K562 (cell line): ENCODE measurements at regions not wholly inside any gene's neighbourhood (a gene's known extent, or its start where the extent isn't known, plus 50 kb on each side); places are given as distances from the start of the nearest gene placed in this dataset.

Source experiments
- ATAC-seq: fragments of 200-7000 bp; cut with Tn5 transposase; 3 replicates; pipeline ENCODE4 v1.9.1; 2020; ENCODE audit warnings: moderate library complexity
- BruUV-seq: library from RNA; stranded (reverse); fragments of 400-500 nt; replicated peaks from 2 replicates; lab custom pipeline; 2021; lab: Mats Ljungman, UMichigan
- CTCF ChIA-PET: fragments of 300-600 bp; formaldehyde crosslinking; extraction: SDS; loops from one replicate; lab custom pipeline; 2021; ENCODE audit warnings: low intra/inter-chr PET ratio; lab: Yijun Ruan, JAX
- POLR2A ChIA-PET: fragments of 300-600, 350-650 bp; sonication (Branson Sonifier 250); formaldehyde crosslinking; extraction: SDS; loops from one replicate; lab custom pipeline; 2021; ENCODE audit warnings: antibody characterized with exemption, inconsistent platforms; lab: Yijun Ruan, JAX
- DNase-seq, 4 experiments: peaks; one replicate each; pipeline versions ENCODE4 v3.0.0 to v3.0.0-alpha.2; 2011 to 2018; ENCODE audit warnings: low spot score in 3 of 4, mixed read lengths in 3 of 4; ENCODE audit errors: extremely low read depth in 1 of 4
- FAIRE-seq: peaks from 2 replicates; lab custom pipeline; 2011; peaks lifted over from hg19 to GRCh38; lab: Jason Lieb, UNC
- H2AFZ ChIP-seq: 2 replicates; pipeline ENCODE4 v1.6.0; 2011; ENCODE audit warnings: low read depth, low read length, control low read depth, inconsistent platforms
- H3K27ac ChIP-seq: fragments of 200-600 bp; 3 replicates; pipeline ENCODE4 v1.8.0; 2011; ENCODE audit warnings: low read depth, mild to moderate bottlenecking, control low read depth, inconsistent platforms, low read length, moderate library complexity, mixed read lengths; ENCODE audit errors: extremely low read depth
- H3K27me3 ChIP-seq, 2 experiments: fragments of 300-600 bp in 1 of 2; 2 replicates in 1 of 2; 3 replicates in 1 of 2; pipeline versions ENCODE4 v1.6.0 to v1.8.0; 2011; ENCODE audit warnings: inconsistent platforms in 2 of 2, low read length in 2 of 2, mild to moderate bottlenecking in 1 of 2, mixed read lengths in 1 of 2, moderate library complexity in 1 of 2; ENCODE audit not compliant: control insufficient read depth in 2 of 2, insufficient read depth in 2 of 2
- H3K36me3 ChIP-seq: fragments of 300-600 bp; 3 replicates; pipeline ENCODE4 v1.8.0; 2011; ENCODE audit warnings: mild to moderate bottlenecking, low read length, inconsistent platforms; ENCODE audit not compliant: control insufficient read depth, insufficient read depth
- H3K4me1 ChIP-seq, 2 experiments: fragments of 200-600 bp in 1 of 2; replicated peaks in 1 of 2; 2 replicates in 1 of 2; 3 replicates in 1 of 2; pipeline versions ENCODE4 v1.5.1 to v1.8.0; 2011; ENCODE audit warnings: inconsistent platforms in 2 of 2, low read length in 2 of 2, mild to moderate bottlenecking in 1 of 2, mixed read lengths in 1 of 2, moderate library complexity in 1 of 2; ENCODE audit not compliant: control insufficient read depth in 2 of 2, insufficient read depth in 2 of 2
- H3K4me2 ChIP-seq: 2 replicates; pipeline ENCODE4 v1.6.1; 2011; ENCODE audit warnings: low read length, control low read depth, inconsistent platforms, mixed read lengths; ENCODE audit not compliant: insufficient read depth
- H3K4me3 ChIP-seq: fragments of 200-600 bp; sonication (generic), shearing (Covaris generic); 2 replicates; pipeline ENCODE4 v1.5.1; 2016; ENCODE audit warnings: control low read depth, inconsistent platforms
- H3K79me2 ChIP-seq: fragments of 200-600 bp; 3 replicates; pipeline ENCODE4 v1.8.0; 2011; ENCODE audit warnings: low read length, inconsistent platforms; ENCODE audit not compliant: control insufficient read depth, insufficient read depth
- H3K9ac ChIP-seq, 2 experiments: 2 replicates each; pipeline versions ENCODE4 v1.6.0 to v1.6.1; 2011; ENCODE audit warnings: low read depth in 2 of 2, low read length in 2 of 2, control low read depth in 1 of 2, inconsistent platforms in 1 of 2, mild to moderate bottlenecking in 1 of 2, mixed read lengths in 1 of 2; ENCODE audit not compliant: insufficient read depth in 1 of 2
- H3K9me1 ChIP-seq: one replicate; pipeline ENCODE4 v1.6.0; 2011; ENCODE audit warnings: inconsistent platforms, mild to moderate bottlenecking, low read length, moderate library complexity; ENCODE audit not compliant: control insufficient read depth, insufficient read depth
- H3K9me3 ChIP-seq: replicated peaks from 2 replicates; pipeline ENCODE4 v1.5.1; 2011; ENCODE audit warnings: low read depth, low read length, inconsistent platforms; ENCODE audit not compliant: control insufficient read depth, insufficient read depth
- H4K20me1 ChIP-seq: replicated peaks from 2 replicates; pipeline ENCODE4 v1.6.1; 2011; ENCODE audit warnings: low read length, inconsistent platforms, mixed read lengths; ENCODE audit not compliant: control insufficient read depth, insufficient read depth
- BRCA1 ChIP-seq, 2 experiments: fragments of 450-650 bp in 1 of 2; sonication (generic) in 1 of 2; formaldehyde crosslinking in 1 of 2; IDR thresholded peaks; 2 replicates each; pipeline versions ENCODE4 v1.5.0 to v1.6.1; 2017 to 2020; ENCODE audit warnings: mild to moderate bottlenecking in 1 of 2, missing genetic modification reagents in 1 of 2
- DMBX1 ChIP-seq: fragments of 250-450 bp; sonication (Bioruptor Pico); IDR thresholded peaks from 2 replicates; pipeline ENCODE4 v1.8.0; 2022; ENCODE audit warnings: inconsistent platforms, mild to moderate bottlenecking, moderate library complexity, borderline replicate concordance
- KAT8 ChIP-seq: fragments of 450-650 bp; IDR thresholded peaks from 2 replicates; pipeline ENCODE4 v1.6.1; 2016; ENCODE audit warnings: low read depth, mild to moderate bottlenecking
- MEF2A ChIP-seq: IDR thresholded peaks from 2 replicates; pipeline ENCODE4 v1.6.1; 2011; ENCODE audit warnings: low read depth, mild to moderate bottlenecking, low read length, moderate library complexity; ENCODE audit not compliant: control insufficient read depth
- MEIS2 ChIP-seq: fragments of 450-650 bp; IDR thresholded peaks from 2 replicates; pipeline ENCODE4 v1.6.1; 2014; ENCODE audit warnings: mild to moderate bottlenecking; ENCODE audit not compliant: partially characterized antibody
- NELFE ChIP-seq: IDR thresholded peaks from 2 replicates; pipeline ENCODE4 v1.6.1; 2011; ENCODE audit warnings: mild to moderate bottlenecking; ENCODE audit not compliant: insufficient read depth, insufficient read length
- ZFX ChIP-seq: sonication (generic); formaldehyde crosslinking; IDR thresholded peaks from 2 replicates; pipeline ENCODE4 v1.8.0; 2022; ENCODE audit warnings: mild to moderate bottlenecking, missing genetic modification reagents, moderate library complexity
- ZNF253 ChIP-seq: fragments of 250-450 bp; sonication (Bioruptor Pico); conservative IDR thresholded peaks from 2 replicates; pipeline ENCODE4 v1.6.1; 2021; ENCODE audit warnings: mild to moderate bottlenecking
- ZNF316 ChIP-seq: fragments of 450-650 bp; IDR thresholded peaks from 2 replicates; pipeline ENCODE4 v1.6.1; 2016
- ZNF408 ChIP-seq: fragments of 250-450 bp; sonication (Bioruptor Pico); IDR thresholded peaks from 2 replicates; pipeline ENCODE4 v1.4.0; 2020; ENCODE audit warnings: low read depth, mild to moderate bottlenecking, moderate library complexity
- ZNF778 ChIP-seq: fragments of 450-650 bp; formaldehyde crosslinking; IDR thresholded peaks from 2 replicates; pipeline ENCODE4 v1.4.0; 2020; ENCODE audit warnings: mild to moderate bottlenecking, moderate library complexity
- WGBS: fragments of 100-300 bp; shearing (Covaris generic); methylation state at CpG from one replicate; pipeline ENCODE4 v1.1.6; 2016; ENCODE audit warnings: low coverage, mixed read lengths; ENCODE audit not compliant: insufficient coverage; ENCODE audit errors: missing lambda C conversion rate; 5-methylcytosine and 5-hydroxymethylcytosine counted together
- in situ Hi-C: fragments of 300-500 bp; cut with MboI; formaldehyde crosslinking; loops from 4 replicates; pipeline ENCODE4 v1.15.0; 2018; ENCODE audit warnings: inconsistent platforms, mixed read lengths
- intact Hi-C: fragments of 100-400 bp; cut with micrococcal nuclease; formaldehyde crosslinking; loops from 2 replicates; pipeline ENCODE4 v1.14.2; 2022
- TF ChIP-seq, protein P1 (sequence below): sonication (generic); formaldehyde crosslinking; IDR thresholded peaks from 2 replicates; pipeline ENCODE4 v1.9.0; 2022; ENCODE audit warnings: mild to moderate bottlenecking, missing genetic modification reagents

DNA sequence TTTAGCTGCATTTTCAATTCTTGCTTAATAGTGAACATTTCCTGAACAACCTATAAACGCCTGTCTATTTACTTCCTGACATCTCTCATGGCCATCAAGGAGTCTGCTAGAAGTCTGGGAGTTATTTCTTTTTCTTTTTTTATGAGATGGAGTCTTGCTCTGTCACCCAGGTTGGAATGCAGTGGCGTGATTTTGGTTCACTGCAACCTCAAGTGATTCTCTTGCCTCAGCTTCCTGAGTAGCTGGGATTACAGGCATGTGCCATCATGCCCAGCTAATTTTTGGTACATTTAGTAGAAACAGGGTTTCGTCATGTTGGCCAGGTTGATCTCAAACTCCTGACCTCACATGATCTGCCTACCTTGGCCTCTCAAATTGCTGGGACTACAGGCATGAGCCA lies 217.6 kb upstream of the USP9Y start:
- H4K20me1 ChIP-seq: no peaks in the 10 kb centered on the region
- CTCF ChIA-PET: no interaction called here
- POLR2A ChIA-PET: no interaction called here
- FAIRE-seq (no peak), ATAC-seq (no peak), DNase-seq (no peak)
- H3K4me3 ChIP-seq: no peak overlapping the region
- no peak overlapping the region for H3K4me2 ChIP-seq
- H3K36me3 ChIP-seq: no peaks in the 10 kb centered on the region
- no peaks in the 10 kb centered on the region for H3K9me3 ChIP-seq
- H3K4me1 ChIP-seq: no peaks in the 10 kb centered on the region
- in situ Hi-C loops (no loop called here), intact Hi-C loops (no loop called here)
- H3K79me2 ChIP-seq: no peaks in the 10 kb centered on the region
- no TSS peak for BruUV-seq
- TF ChIP-seq MEIS2 (no peak), BRCA1 (IDR thresholded peaks at IDR 0.05) (no peak), BRCA1 (CRISPR knock-in tag; IDR thresholded peaks at IDR 0.05) (no peak), ZFX (CRISPR knock-in tag) (no peak), ZNF316 (no peak), ZNF253 (CRISPR knock-in tag) (no peak), ZNF408 (CRISPR knock-in tag) (no peak), MEF2A (no peak), ZNF778 (CRISPR knock-in tag) (no peak), DMBX1 (CRISPR knock-in tag) (no peak), NELFE (no peak), KAT8 (no peak)
- TF ChIP-seq, protein P1, sequence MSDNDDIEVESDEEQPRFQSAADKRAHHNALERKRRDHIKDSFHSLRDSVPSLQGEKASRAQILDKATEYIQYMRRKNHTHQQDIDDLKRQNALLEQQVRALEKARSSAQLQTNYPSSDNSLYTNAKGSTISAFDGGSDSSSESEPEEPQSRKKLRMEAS (CRISPR knock-in tag): no peak
- H3K27ac ChIP-seq: no peak overlapping the region
- WGBS: no CpG with 5 or more reads among the region's 3 CpGs
- no peaks in the 10 kb centered on the region for H3K9me1 ChIP-seq
- H3K27me3 ChIP-seq: no peaks in the 10 kb centered on the region
- no peak overlapping the region for H3K9ac ChIP-seq
- no peak overlapping the region for H2AFZ ChIP-seq
